ENCODE measurements at regions not wholly inside any gene's neighbourhood (a gene's known extent, or its start where the extent isn't known, plus 50 kb on each side); places are given as distances from the start of the nearest gene placed in this dataset.

GRCh38 chr18:2302628-2303516 is 268.4 kb downstream of the METTL4 start:
- TSS peak; percentile 95 for BruUV-seq (replicated peaks)
- ChIA-PET POLR2A (interaction anchor here (1.3 kb wide), 1 partner anchor 9 kb away, joined by 3 read pairs; no protein-coding TSS in a partner anchor), CTCF (no interaction called here), RAD21 (ENCODE audit: low non-redundant PET in 1 of 2, low total read pairs in 2 of 2, uncharacterized antibody in 2 of 2, unreplicated experiment in 2 of 2) (interaction anchor here in 1 of 2 experiments (0.6 kb wide), 1 partner anchor 16 kb away, joined by 6 read pairs; no protein-coding TSS in a partner anchor)
- Histone ChIP-seq H3K79me2 (ENCODE audit: insufficient read depth, low read length) (no peaks in the 10 kb centered on the region), H3K9me2 (ENCODE audit: insufficient read depth) (no peaks in the 10 kb centered on the region), H3K4me1 (ENCODE audit: control insufficient read depth in 1 of 2, insufficient read depth in 2 of 2, low read length in 2 of 2) (peaks cover 26 to 53% of the 10 kb centered on the region in 2 experiments), H3K4me3 (replicated peaks in 1 of 2; ENCODE audit: low read depth in 1 of 2, low read length in 2 of 2) (peak overlapping the region; percentile 10 to 37), H3K4me2 (ENCODE audit: low read length) (peak overlapping the region; percentile 81), H2AFZ (ENCODE audit: low read depth, low read length, poor library complexity, severe bottlenecking) (peak overlapping the region; percentile 51), H3K9ac (ENCODE audit: low read length) (peak overlapping the region; percentile 57), H3K27ac (ENCODE audit: low read depth, low read length) (peak overlapping the region; percentile 25; the same call in 1 of the 2 replicates), H3K27me3 (ENCODE audit: insufficient read depth, low read length) (no peaks in the 10 kb centered on the region), H4K20me1 (ENCODE audit: insufficient read depth) (no peaks in the 10 kb centered on the region), H3K36me3 (ENCODE audit: control insufficient read depth in 1 of 2, insufficient read depth in 2 of 2, low read length in 2 of 2) (no peaks in the 10 kb centered on the region), H3K9me3 (ENCODE audit: control insufficient read depth in 1 of 2, insufficient read depth in 1 of 2, low read depth in 1 of 2, low read length in 2 of 2) (no peaks in the 10 kb centered on the region)
- intact Hi-C loops (cut with micrococcal nuclease), result no loop called here
- peak; percentile 68 for DNase-seq (ENCODE audit: low read depth, low spot score)
- TF ChIP-seq ATF3 (IDR thresholded peaks at IDR 0.05), result no peak
- TF ChIP-seq JUND (IDR thresholded peaks at IDR 0.05), result peak; percentile 56; the same call in 1 of the 2 replicates
- TF ChIP-seq ELF1 (IDR thresholded peaks at IDR 0.05; ENCODE audit: borderline replicate concordance, low read depth), result no peak
- TF ChIP-seq MAX (IDR thresholded peaks at IDR 0.05), result 0 out of 2 replicates have a peak, but pooled peaks have one; percentile 41
- peak; percentile 63; the same call in 1 of the 2 replicates for TF ChIP-seq FOSL1 (IDR thresholded peaks at IDR 0.05; ENCODE audit: low read depth)
- TF ChIP-seq SP1 (IDR thresholded peaks at IDR 0.05; ENCODE audit: low read depth), result peak; percentile 66
- TF ChIP-seq POLR2AphosphoS5 (IDR thresholded peaks at IDR 0.05; ENCODE audit: low read depth, low read length), result 0 out of 2 replicates have a peak, but pooled peaks have one; percentile 24
- ATAC-seq, result peak; percentile 87
